OCI-LY3 (cell line): ENCODE measurements at regions not wholly inside any gene's neighbourhood (a gene's known extent, or its start where the extent isn't known, plus 50 kb on each side); places are given as distances from the start of the nearest gene placed in this dataset.
"Not testable (repeated sequence)": the region's sequence is repeated elsewhere in the genome, so short reads cannot be mapped to it uniquely, and the experiment has no call there.

Source experiments
- H2AFZ ChIP-seq: fragments of 200-600, 300-600 bp; shearing (Covaris generic); 2 replicates; pipeline ENCODE4 v1.6.0; 2014; ENCODE audit warnings: antibody characterized with exemption, low read depth, low read length
- H3K27ac ChIP-seq: fragments of 200-600, 300-600 bp; sonication (generic); 2 replicates; pipeline ENCODE4 v1.5.1; 2014; ENCODE audit warnings: mild to moderate bottlenecking, low read length, moderate library complexity, mixed read lengths
- H3K27me3 ChIP-seq: fragments of 200-600, 300-600 bp; sonication (generic); 2 replicates; pipeline ENCODE4 v1.6.1; 2014; ENCODE audit warnings: low read depth, low read length, mixed read lengths
- H3K36me3 ChIP-seq: fragments of 200-600, 300-600 bp; sonication (generic); replicated peaks from 2 replicates; pipeline ENCODE3; 2014; ENCODE audit warnings: low read depth, low read length, mixed read lengths
- H3K4me1 ChIP-seq: fragments of 300-600, 200-600 bp; sonication (generic); 2 replicates; pipeline ENCODE4 v1.6.1; 2014; ENCODE audit warnings: low read length, mixed read lengths
- H3K4me2 ChIP-seq: fragments of 200-600, 300-600 bp; sonication (generic); 2 replicates; pipeline ENCODE4 v1.6.1; 2014; ENCODE audit warnings: low read length, mixed read lengths
- H3K4me3 ChIP-seq: fragments of 300-600, 200-600 bp; sonication (generic); 2 replicates; pipeline ENCODE4 v1.5.1; 2014; ENCODE audit warnings: antibody characterized with exemption, mild to moderate bottlenecking, low read length, moderate library complexity
- H3K79me2 ChIP-seq: fragments of 300-600, 200-600 bp; shearing (Covaris generic); 2 replicates; pipeline ENCODE4 v1.6.1; 2014; ENCODE audit warnings: mild to moderate bottlenecking, low read length, mixed read lengths
- H3K9ac ChIP-seq: fragments of 300-600, 200-600 bp; shearing (Covaris generic); 2 replicates; pipeline ENCODE4 v1.6.0; 2014; ENCODE audit warnings: mild to moderate bottlenecking, low read length, moderate library complexity
- H3K9me3 ChIP-seq: fragments of 200-600, 300-600 bp; shearing (Covaris generic); 2 replicates; pipeline ENCODE4 v1.6.1; 2014; ENCODE audit warnings: low read length, mixed read lengths; ENCODE audit not compliant: insufficient read depth
- H4K20me1 ChIP-seq: fragments of 200-600, 300-600 bp; sonication (generic); 2 replicates; pipeline ENCODE4 v1.6.1; 2016; ENCODE audit warnings: low read length, mixed read lengths; ENCODE audit not compliant: insufficient read depth
- EZH2phosphoT487 ChIP-seq: fragments of 200-600 bp; shearing (Covaris generic); IDR thresholded peaks from 2 replicates; pipeline ENCODE4 v1.6.1; 2018; ENCODE audit warnings: antibody characterized with exemption, mixed run types, low read depth
- TF ChIP-seq, protein P1 (sequence below): fragments of 200-600, 300-600 bp; sonication (generic); IDR thresholded peaks from 2 replicates; pipeline ENCODE4 v1.5.1; 2014; ENCODE audit warnings: antibody characterized with exemption, low read length, low read depth

DNA sequence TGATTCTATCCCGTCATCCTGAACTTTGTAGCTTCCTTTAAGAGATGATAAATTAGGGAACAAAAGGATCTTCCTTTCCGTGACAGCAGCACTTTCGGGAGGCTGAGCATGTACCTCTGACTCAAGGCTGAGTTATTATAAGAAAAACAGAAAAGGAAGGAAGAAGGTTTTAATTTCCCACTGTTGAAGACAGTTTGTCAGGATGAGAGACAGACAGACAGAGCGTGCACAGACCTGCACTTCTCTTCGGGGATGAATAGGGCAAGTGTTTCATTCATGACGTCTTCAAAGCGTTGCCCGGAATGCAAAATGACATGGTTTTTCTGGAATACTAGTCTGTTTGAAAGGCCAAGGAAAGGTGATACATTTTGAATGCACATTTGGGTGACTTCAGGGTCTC lies 405.3 kb upstream of the FAT1 start:
- Histone ChIP-seq H4K20me1 (no peaks in the 10 kb centered on the region), H3K27ac (no peak overlapping the region), H3K9ac (no peak overlapping the region), H3K27me3 (no peaks in the 10 kb centered on the region), H3K4me1 (no peaks in the 10 kb centered on the region), H2AFZ (no peak overlapping the region), H3K79me2 (no peaks in the 10 kb centered on the region), H3K36me3 (no peaks in the 10 kb centered on the region), H3K4me2 (no peak overlapping the region), H3K9me3 (no peaks in the 10 kb centered on the region), H3K4me3 (no peak overlapping the region)
- TF ChIP-seq, protein P1, sequence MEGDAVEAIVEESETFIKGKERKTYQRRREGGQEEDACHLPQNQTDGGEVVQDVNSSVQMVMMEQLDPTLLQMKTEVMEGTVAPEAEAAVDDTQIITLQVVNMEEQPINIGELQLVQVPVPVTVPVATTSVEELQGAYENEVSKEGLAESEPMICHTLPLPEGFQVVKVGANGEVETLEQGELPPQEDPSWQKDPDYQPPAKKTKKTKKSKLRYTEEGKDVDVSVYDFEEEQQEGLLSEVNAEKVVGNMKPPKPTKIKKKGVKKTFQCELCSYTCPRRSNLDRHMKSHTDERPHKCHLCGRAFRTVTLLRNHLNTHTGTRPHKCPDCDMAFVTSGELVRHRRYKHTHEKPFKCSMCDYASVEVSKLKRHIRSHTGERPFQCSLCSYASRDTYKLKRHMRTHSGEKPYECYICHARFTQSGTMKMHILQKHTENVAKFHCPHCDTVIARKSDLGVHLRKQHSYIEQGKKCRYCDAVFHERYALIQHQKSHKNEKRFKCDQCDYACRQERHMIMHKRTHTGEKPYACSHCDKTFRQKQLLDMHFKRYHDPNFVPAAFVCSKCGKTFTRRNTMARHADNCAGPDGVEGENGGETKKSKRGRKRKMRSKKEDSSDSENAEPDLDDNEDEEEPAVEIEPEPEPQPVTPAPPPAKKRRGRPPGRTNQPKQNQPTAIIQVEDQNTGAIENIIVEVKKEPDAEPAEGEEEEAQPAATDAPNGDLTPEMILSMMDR = no peak
- no peak for TF ChIP-seq EZH2phosphoT487

DNA sequence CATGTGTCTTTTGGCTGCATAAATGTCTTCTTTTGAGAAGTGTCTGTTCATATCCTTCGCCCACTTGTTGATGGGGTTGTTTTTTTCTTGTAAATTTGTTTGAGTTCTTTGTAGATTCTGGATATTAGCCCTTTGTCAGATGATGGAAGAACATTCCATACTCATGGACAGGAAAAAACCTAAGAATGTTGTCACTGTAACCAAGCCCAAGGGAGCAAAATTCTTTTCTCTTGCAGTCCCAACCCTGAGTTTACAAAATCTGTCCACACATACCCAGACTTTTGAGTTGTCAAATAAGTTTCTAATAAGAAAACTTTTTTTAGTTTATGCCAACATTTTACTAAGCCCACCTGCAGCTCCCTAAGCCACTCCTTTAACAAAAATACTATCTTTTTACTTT lies 408.2 kb upstream of the FAT1 start:
- H3K9me3 ChIP-seq, H2AFZ ChIP-seq, H3K36me3 ChIP-seq, H3K4me3 ChIP-seq, H3K9ac ChIP-seq, H3K4me2 ChIP-seq, H3K4me1 ChIP-seq, H3K27me3 ChIP-seq, H3K27ac ChIP-seq, H3K79me2 ChIP-seq, H4K20me1 ChIP-seq: not testable (repeated sequence)

DNA sequence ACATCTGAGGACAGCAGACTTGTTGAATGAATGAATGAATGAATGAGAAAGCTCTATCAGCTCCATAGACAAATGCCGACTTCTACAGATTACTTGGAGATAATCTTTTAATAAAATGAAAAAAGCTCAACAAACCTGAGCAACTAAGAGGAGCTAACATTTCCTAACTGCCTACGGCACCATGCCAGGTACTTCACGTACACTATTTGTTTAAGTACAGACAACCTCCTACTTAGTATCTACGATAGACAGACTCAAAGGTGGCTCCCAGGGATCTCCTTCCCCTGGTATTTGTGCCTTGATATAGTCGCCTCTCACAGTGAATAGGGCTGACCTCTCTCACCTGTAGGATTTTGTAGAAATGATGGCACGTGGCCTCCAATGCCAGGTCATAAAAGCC lies 412.2 kb upstream of the FAT1 start:
- TF ChIP-seq, protein P1 = no peak
- TF ChIP-seq EZH2phosphoT487 = no peak

DNA sequence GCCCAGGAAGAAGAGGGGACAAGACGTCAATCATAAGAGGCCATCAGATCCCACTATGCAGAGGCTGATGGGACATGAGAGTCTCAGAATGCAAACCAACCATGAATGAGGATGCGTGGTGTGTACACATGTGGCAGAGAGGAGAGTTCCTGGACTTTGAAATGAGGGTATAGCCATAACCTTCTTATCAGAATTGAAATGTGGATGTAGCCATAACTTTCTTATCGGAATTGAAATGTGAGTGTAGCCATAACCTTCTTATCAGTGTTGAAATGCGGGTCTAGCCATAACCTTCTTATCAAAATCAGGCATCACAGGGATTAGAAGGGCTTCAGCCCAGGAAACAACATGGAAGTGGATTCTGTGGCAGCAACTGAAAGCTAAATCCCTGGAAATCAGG lies 415.5 kb upstream of the FAT1 start:
- Histone ChIP-seq H3K4me3 (no peak overlapping the region), H3K9ac (no peak overlapping the region), H3K36me3 (no peaks in the 10 kb centered on the region), H3K4me2 (no peak overlapping the region), H3K4me1 (no peaks in the 10 kb centered on the region), H3K27me3 (no peaks in the 10 kb centered on the region), H3K79me2 (no peaks in the 10 kb centered on the region), H4K20me1 (no peaks in the 10 kb centered on the region), H3K9me3 (no peaks in the 10 kb centered on the region), H3K27ac (no peak overlapping the region), H2AFZ (no peak overlapping the region)
- TF ChIP-seq EZH2phosphoT487 = no peak
- TF ChIP-seq, protein P1 = no peak

More for the DNA sequence above, 412.2 kb upstream of the FAT1 start:
- H3K9ac ChIP-seq = no peak overlapping the region
- H3K4me3 ChIP-seq = no peak overlapping the region
- H3K36me3 ChIP-seq = no peaks in the 10 kb centered on the region
- no peaks in the 10 kb centered on the region for H3K27me3 ChIP-seq
- no peak overlapping the region for H3K4me2 ChIP-seq
- no peaks in the 10 kb centered on the region for H3K9me3 ChIP-seq
- H3K4me1 ChIP-seq = no peaks in the 10 kb centered on the region
- no peaks in the 10 kb centered on the region for H4K20me1 ChIP-seq
- H2AFZ ChIP-seq = no peak overlapping the region
- H3K79me2 ChIP-seq = no peaks in the 10 kb centered on the region
- no peak overlapping the region for H3K27ac ChIP-seq

DNA sequence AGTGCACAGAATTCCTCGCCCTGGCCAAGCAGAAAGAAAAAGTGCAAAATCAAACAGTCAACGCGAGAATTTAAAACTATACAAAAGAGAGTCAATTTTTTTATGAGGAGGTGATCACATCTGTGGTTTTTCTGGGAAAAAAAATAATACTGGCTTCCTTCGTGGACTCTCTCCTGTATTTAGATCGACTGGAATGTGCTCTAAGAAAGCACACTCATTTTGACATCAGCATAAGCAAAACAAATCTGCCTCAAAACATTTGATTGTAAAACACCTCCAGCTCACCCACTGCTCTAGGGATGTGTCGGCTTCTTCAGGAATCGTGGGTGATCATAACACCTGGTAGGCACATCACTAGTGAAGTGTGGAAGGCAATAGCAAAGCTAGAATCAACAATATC lies 417.4 kb upstream of the FAT1 start:
- Histone ChIP-seq H3K27ac (no peak overlapping the region), H3K9ac (no peak overlapping the region), H3K4me1 (no peaks in the 10 kb centered on the region), H3K79me2 (no peaks in the 10 kb centered on the region), H4K20me1 (no peaks in the 10 kb centered on the region), H3K4me2 (no peak overlapping the region), H3K27me3 (no peaks in the 10 kb centered on the region), H3K36me3 (no peaks in the 10 kb centered on the region), H3K4me3 (no peak overlapping the region), H2AFZ (no peak overlapping the region), H3K9me3 (no peaks in the 10 kb centered on the region)
- TF ChIP-seq, protein P1 = no peak
- no peak for TF ChIP-seq EZH2phosphoT487
